Liver (tissue), 7 donors: ENCODE measurements at regions not wholly inside any gene's neighbourhood (a gene's known extent, or its start where the extent isn't known, plus 50 kb on each side); places are given as distances from the start of the nearest gene placed in this dataset.

Source experiments
- DNase-seq: peaks from one replicate; pipeline ENCODE4 v3.0.0-alpha.2; 2017; ENCODE audit warnings: low spot score
- H3K27ac ChIP-seq, 2 donors: one replicate each; pipeline ENCODE4 v1.7.0; 2013; ENCODE audit warnings: inconsistent platforms in 2 of 2, low read length in 2 of 2, control low read depth in 1 of 2, low read depth in 1 of 2, mild to moderate bottlenecking in 1 of 2
- H3K27me3 ChIP-seq, 4 donors: one replicate each; pipeline versions ENCODE4 v1.6.1 to v1.7.0; 2013; ENCODE audit warnings: low read length in 3 of 4, inconsistent platforms in 1 of 4, mild to moderate bottlenecking in 1 of 4, moderate library complexity in 1 of 4; ENCODE audit not compliant: control insufficient read depth in 4 of 4, insufficient read depth in 4 of 4
- H3K36me3 ChIP-seq, 4 donors: one replicate each; pipeline versions ENCODE4 v1.6.1 to v1.7.0; 2013; ENCODE audit warnings: low read length in 3 of 4, mild to moderate bottlenecking in 3 of 4, low read depth in 1 of 4, moderate library complexity in 1 of 4; ENCODE audit not compliant: control insufficient read depth in 4 of 4, insufficient read depth in 3 of 4
- H3K4me1 ChIP-seq, 4 donors: one replicate each; pipeline versions ENCODE4 v1.6.1 to v1.7.0; 2013; ENCODE audit warnings: low read length in 3 of 4, mild to moderate bottlenecking in 3 of 4, moderate library complexity in 1 of 4; ENCODE audit not compliant: control insufficient read depth in 4 of 4, insufficient read depth in 4 of 4
- H3K4me3 ChIP-seq, 3 donors: one replicate each; pipeline versions ENCODE4 v1.6.1 to v1.7.0; 2013; ENCODE audit warnings: low read length in 3 of 3, control low read depth in 1 of 3, low read depth in 1 of 3, mild to moderate bottlenecking in 1 of 3
- H3K9ac ChIP-seq, 2 donors: one replicate each; pipeline ENCODE4 v1.7.0; 2013; ENCODE audit warnings: low read length in 2 of 2, mild to moderate bottlenecking in 2 of 2, moderate library complexity in 2 of 2, control low read depth in 1 of 2, low read depth in 1 of 2
- H3K9me3 ChIP-seq, 4 donors: one replicate each; pipeline versions ENCODE4 v1.6.1 to v1.7.0; 2013; ENCODE audit warnings: low read length in 3 of 4; ENCODE audit not compliant: control insufficient read depth in 4 of 4
- EGR1 ChIP-seq, 2 donors: IDR thresholded peaks; 2 replicates each; pipeline ENCODE4 v1.6.1; 2016 to 2018; ENCODE audit warnings: antibody characterized with exemption in 2 of 2, low read depth in 2 of 2
- FOXA1 ChIP-seq: IDR thresholded peaks from 2 replicates; pipeline ENCODE4 v1.6.1; 2016; ENCODE audit warnings: antibody characterized with exemption
- FOXA2 ChIP-seq: IDR thresholded peaks from 2 replicates; pipeline ENCODE4 v1.6.1; 2016; ENCODE audit warnings: antibody characterized with exemption
- HNF4A ChIP-seq, 2 donors: conservative IDR thresholded peaks; 2 replicates each; pipeline ENCODE4 v1.6.1; 2016; ENCODE audit warnings: antibody characterized with exemption in 2 of 2, mild to moderate bottlenecking in 2 of 2
- JUND ChIP-seq, 2 donors: IDR thresholded peaks; 2 replicates each; pipeline ENCODE4 v1.6.1; 2016; ENCODE audit warnings: antibody characterized with exemption in 2 of 2
- MAX ChIP-seq: IDR thresholded peaks from 2 replicates; pipeline ENCODE4 v1.6.1; 2016; ENCODE audit warnings: antibody characterized with exemption
- NR2F2 ChIP-seq: IDR thresholded peaks from 2 replicates; pipeline ENCODE4 v1.6.1; 2016; ENCODE audit warnings: antibody characterized with exemption
- RAD21 ChIP-seq, 2 donors: IDR thresholded peaks; 2 replicates each; pipeline ENCODE4 v1.6.1; 2016; ENCODE audit warnings: antibody characterized with exemption in 2 of 2, mild to moderate bottlenecking in 2 of 2
- REST ChIP-seq: IDR thresholded peaks from 2 replicates; pipeline ENCODE4 v1.6.1; 2016; ENCODE audit warnings: antibody characterized with exemption, mild to moderate bottlenecking
- RXRA ChIP-seq, 2 donors: IDR thresholded peaks; 2 replicates each; pipeline ENCODE4 v1.6.1; 2017 to 2018; ENCODE audit warnings: antibody characterized with exemption in 2 of 2, mild to moderate bottlenecking in 1 of 2
- SP1 ChIP-seq: IDR thresholded peaks from 2 replicates; pipeline ENCODE4 v1.6.1; 2018; ENCODE audit warnings: antibody characterized with exemption, mild to moderate bottlenecking
- TAF1 ChIP-seq: conservative IDR thresholded peaks from 2 replicates; pipeline ENCODE4 v1.6.1; 2016; ENCODE audit warnings: antibody characterized with exemption, mild to moderate bottlenecking
- YY1 ChIP-seq: IDR thresholded peaks from 2 replicates; pipeline ENCODE4 v1.6.1; 2016; ENCODE audit warnings: antibody characterized with exemption, mild to moderate bottlenecking
- ZBTB33 ChIP-seq: IDR thresholded peaks from 2 replicates; pipeline ENCODE4 v1.6.1; 2016; ENCODE audit warnings: antibody characterized with exemption
- WGBS: extraction: QIAGEN DNeasy Blood & Tissue Kit; methylation state at CpG from one replicate; pipeline ENCODE4 v1.1.7; 2013; 5-methylcytosine and 5-hydroxymethylcytosine counted together
- donor health status: healthy.
- donor health status: healthy.
- donor health status: healthy.
- donor health status: healthy.

- no peak for TF ChIP-seq TAF1
Observed at GRCh38 chr6:40740518-40740917, 153.4 kb upstream of the LRFN2 start (continued).

GRCh38 chr6:40738551-40739193 is 151.5 kb upstream of the LRFN2 start:
- H3K9me3 ChIP-seq: no peaks in the 10 kb centered on the region
- H3K27ac ChIP-seq: no peak overlapping the region
- no peaks in the 10 kb centered on the region for H3K4me1 ChIP-seq
- H3K27me3 ChIP-seq: peaks cover 0 to 5% (median 0%) of the 10 kb centered on the region in 4 donors
- no peak for DNase-seq
- TF ChIP-seq TAF1 (no peak), EGR1 (IDR thresholded peaks at IDR 0.05; ENCODE audit: low read depth in 2 of 2) (no peak)
- H3K36me3 ChIP-seq: no peaks in the 10 kb centered on the region
- H3K4me3 ChIP-seq: no peak overlapping the region
- 86% methylated on average over 11 of the region's 11 CpGs for WGBS
- H3K9ac ChIP-seq: no peak overlapping the region

GRCh38 chr6:40735521-40735920 is 148.4 kb upstream of the LRFN2 start:
- DNase-seq: no peak
- no peak overlapping the region for H3K4me3 ChIP-seq
- WGBS: 80% methylated on average over 7 of the region's 7 CpGs

GRCh38 chr6:40735121-40735520 is 148.0 kb upstream of the LRFN2 start:
- Histone ChIP-seq H3K4me1 (no peaks in the 10 kb centered on the region), H3K9me3 (no peaks in the 10 kb centered on the region), H3K27me3 (peaks cover 0 to 5% (median 0%) of the 10 kb centered on the region in 4 donors), H3K9ac (no peak overlapping the region), H3K36me3 (no peaks in the 10 kb centered on the region), H3K4me3 (no peak overlapping the region), H3K27ac (no peak overlapping the region)
- TF ChIP-seq RXRA (IDR thresholded peaks at IDR 0.05) (no peak), FOXA1 (no peak), HNF4A (conservative IDR thresholded peaks at IDR 0.05) (no peak), FOXA2 (no peak), RAD21 (IDR thresholded peaks at IDR 0.05) (no peak), TAF1 (no peak)
- no peak for DNase-seq
- 61% methylated on average over 3 of the region's 3 CpGs for WGBS

More at GRCh38 chr6:40735521-40735920, 148.4 kb upstream of the LRFN2 start:
- Histone ChIP-seq H3K9ac (no peak overlapping the region), H3K9me3 (no peaks in the 10 kb centered on the region), H3K27ac (no peak overlapping the region), H3K4me1 (no peaks in the 10 kb centered on the region), H3K27me3 (peaks cover 0 to 5% (median 0%) of the 10 kb centered on the region in 4 donors), H3K36me3 (no peaks in the 10 kb centered on the region)
- TF ChIP-seq MAX (no peak), RXRA (IDR thresholded peaks at IDR 0.05) (no peak), YY1 (no peak)

GRCh38 chr6:40734607-40735006 is 147.4 kb upstream of the LRFN2 start:
- H3K9me3 ChIP-seq: no peaks in the 10 kb centered on the region
- H3K36me3 ChIP-seq: no peaks in the 10 kb centered on the region
- peaks cover 0 to 5% (median 0%) of the 10 kb centered on the region in 4 donors for H3K27me3 ChIP-seq
- WGBS: 83% methylated on average over 4 of the region's 4 CpGs
- no peaks in the 10 kb centered on the region for H3K4me1 ChIP-seq
- no peak overlapping the region for H3K9ac ChIP-seq
- no peak overlapping the region for H3K27ac ChIP-seq
- DNase-seq: no peak
- no peak overlapping the region for H3K4me3 ChIP-seq
- TF ChIP-seq RAD21 (IDR thresholded peaks at IDR 0.05) (no peak), TAF1 (no peak), SP1 (no peak), FOXA1 (no peak), NR2F2 (no peak), EGR1 (IDR thresholded peaks at IDR 0.05; ENCODE audit: low read depth in 2 of 2) (no peak), ZBTB33 (no peak), RXRA (IDR thresholded peaks at IDR 0.05) (no peak), REST (no peak), JUND (IDR thresholded peaks at IDR 0.05) (no peak), FOXA2 (no peak)
